ENCODE measurements at regions not wholly inside any gene's neighbourhood (a gene's known extent, or its start where the extent isn't known, plus 50 kb on each side); places are given as distances from the start of the nearest gene placed in this dataset.
"Not testable (repeated sequence)": the region's sequence is repeated elsewhere in the genome, so short reads cannot be mapped to it uniquely, and the experiment has no call there.

GRCh38 chr9:64016246-64016645 is 1268.8 kb downstream of the FOXD4L5 start:
- peak; percentile 35 for DNase-seq

GRCh38 chr9:64015136-64015535 is 1269.9 kb downstream of the FOXD4L5 start:
- no peak for DNase-seq

- DNase-seq: not testable (repeated sequence)
Measured at GRCh38 chr9:64014386-64015091, 1270.5 kb downstream of the FOXD4L5 start.

GRCh38 chr9:64013122-64013521 is 1271.9 kb downstream of the FOXD4L5 start:
- DNase-seq: not testable (repeated sequence)

GRCh38 chr9:64012014-64012413 is 1273.0 kb downstream of the FOXD4L5 start:
- DNase-seq: not testable (repeated sequence)

DNA sequence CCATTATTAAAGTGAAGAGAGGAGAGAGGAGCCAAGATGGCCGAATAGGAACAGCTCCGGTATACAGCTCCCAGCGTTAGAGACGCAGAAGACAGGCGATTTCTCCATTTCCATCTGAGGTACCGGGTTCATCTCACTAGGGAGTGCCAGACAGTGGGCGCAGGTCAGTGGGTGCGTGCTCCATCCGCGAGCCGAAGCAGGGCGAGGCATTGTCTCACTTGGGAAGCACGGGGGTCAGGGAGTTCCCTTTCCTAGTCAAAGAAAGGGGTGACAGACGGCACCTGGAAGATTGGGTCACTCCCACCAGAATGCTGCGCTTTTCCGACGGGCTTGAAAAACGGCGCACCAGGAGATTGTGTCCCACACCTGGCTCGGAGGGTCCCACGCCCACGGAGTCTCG is 1305.3 kb downstream of the FOXD4L5 start:
- DNase-seq: not testable (repeated sequence)
